BE2C (cell line): ENCODE measurements at regions not wholly inside any gene's neighbourhood (a gene's known extent, or its start where the extent isn't known, plus 50 kb on each side); places are given as distances from the start of the nearest gene placed in this dataset.

ENCODE experiments used
- DNase-seq: peaks from one replicate; pipeline ENCODE4 v3.0.0-alpha.2; 2020
- H3K27me3 ChIP-seq: fragments of 250-450 bp; sonication (Bioruptor Pico); 2 replicates; pipeline ENCODE4 v1.5.1; 2020; ENCODE audit warnings: mild to moderate bottlenecking
- H3K36me3 ChIP-seq: fragments of 250-450 bp; sonication (Bioruptor Pico); 2 replicates; pipeline ENCODE4 v1.5.1; 2020; ENCODE audit warnings: mild to moderate bottlenecking
- H3K4me1 ChIP-seq: fragments of 250-450 bp; sonication (Bioruptor Pico); 2 replicates; pipeline ENCODE4 v1.5.1; 2020
- H3K4me3 ChIP-seq: 2 replicates; pipeline ENCODE4 v1.5.1; 2011; ENCODE audit warnings: low read depth, low read length
- H3K9me3 ChIP-seq: fragments of 250-450 bp; sonication (Bioruptor Pico); 2 replicates; pipeline ENCODE4 v1.5.1; 2020
- TF ChIP-seq, protein P1 (sequence below): IDR thresholded peaks from 2 replicates; pipeline ENCODE4 v1.5.1; 2012; ENCODE audit warnings: mild to moderate bottlenecking, low read depth, low read length

DNA sequence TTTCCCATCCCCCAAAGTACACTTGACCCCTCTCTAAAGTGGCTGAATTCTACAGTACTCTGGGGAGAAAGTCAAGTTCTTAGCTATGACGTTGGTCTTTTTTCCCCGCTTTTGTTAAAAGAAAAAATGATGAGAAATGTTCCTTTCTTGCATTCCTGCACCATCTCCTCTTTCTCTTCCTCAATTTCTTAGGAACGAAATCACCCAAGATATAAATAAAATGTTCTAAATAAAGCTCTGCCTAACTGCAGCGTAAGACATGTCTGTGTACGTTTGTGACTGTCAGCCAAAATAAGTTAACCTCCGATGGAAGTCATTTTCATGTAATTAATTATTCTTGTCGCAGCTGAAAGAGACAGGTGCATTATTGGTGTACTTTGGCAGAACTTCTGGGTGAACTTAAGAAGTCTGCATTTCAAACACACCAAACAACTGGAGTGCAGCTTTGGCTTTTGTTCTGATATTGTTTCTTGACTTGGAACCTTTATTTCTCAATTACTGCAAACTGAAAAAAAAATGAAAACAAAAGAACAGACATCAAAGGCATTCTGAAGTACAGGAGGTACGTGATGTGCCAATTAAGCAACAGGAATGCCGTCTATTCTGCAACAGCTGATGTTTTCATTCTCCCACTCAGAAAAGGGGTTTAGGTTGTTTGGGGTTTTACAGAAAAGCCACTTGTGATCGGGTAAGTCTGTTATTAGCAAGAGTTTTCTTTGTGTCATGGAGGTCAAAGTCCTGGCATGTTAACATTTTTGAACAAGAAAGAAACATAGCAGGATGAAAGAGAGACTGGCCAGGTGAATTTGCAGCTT is 82.4 kb upstream of the SDK1 start:
- H3K9me3 ChIP-seq: no peaks in the 10 kb centered on the region
- DNase-seq: no peak

DNA sequence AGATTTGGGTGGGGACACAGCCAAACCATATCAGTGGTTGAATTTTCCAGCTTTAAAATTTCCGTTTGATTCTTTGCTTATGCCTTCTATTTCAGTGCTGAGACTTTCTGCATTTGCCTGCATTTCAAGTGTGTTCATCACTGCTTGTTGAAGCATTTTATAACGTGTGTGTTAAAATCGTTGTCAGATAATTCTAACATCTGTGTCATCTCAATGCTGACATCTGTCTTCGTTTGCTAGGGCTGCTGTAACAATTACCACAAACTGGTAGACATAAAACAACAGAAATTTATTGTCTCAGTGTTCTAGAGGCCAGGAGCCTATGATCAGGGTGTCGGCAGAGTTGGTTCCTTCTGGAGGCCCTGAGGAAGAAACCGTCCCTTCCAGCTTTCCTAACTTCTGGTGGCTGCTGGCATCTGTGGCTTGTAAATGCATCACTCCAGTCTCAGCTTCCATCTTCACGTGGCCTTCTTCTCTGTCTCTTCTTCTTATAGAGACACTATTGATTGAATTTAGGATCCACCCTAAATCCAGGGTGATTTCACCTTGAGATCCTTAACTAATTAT is 71.1 kb upstream of the SDK1 start:
- Histone ChIP-seq H3K27me3 (no peaks in the 10 kb centered on the region), H3K4me3 (no peak overlapping the region), H3K4me1 (no peaks in the 10 kb centered on the region), H3K36me3 (no peaks in the 10 kb centered on the region), H3K9me3 (no peaks in the 10 kb centered on the region)
- TF ChIP-seq, protein P1, sequence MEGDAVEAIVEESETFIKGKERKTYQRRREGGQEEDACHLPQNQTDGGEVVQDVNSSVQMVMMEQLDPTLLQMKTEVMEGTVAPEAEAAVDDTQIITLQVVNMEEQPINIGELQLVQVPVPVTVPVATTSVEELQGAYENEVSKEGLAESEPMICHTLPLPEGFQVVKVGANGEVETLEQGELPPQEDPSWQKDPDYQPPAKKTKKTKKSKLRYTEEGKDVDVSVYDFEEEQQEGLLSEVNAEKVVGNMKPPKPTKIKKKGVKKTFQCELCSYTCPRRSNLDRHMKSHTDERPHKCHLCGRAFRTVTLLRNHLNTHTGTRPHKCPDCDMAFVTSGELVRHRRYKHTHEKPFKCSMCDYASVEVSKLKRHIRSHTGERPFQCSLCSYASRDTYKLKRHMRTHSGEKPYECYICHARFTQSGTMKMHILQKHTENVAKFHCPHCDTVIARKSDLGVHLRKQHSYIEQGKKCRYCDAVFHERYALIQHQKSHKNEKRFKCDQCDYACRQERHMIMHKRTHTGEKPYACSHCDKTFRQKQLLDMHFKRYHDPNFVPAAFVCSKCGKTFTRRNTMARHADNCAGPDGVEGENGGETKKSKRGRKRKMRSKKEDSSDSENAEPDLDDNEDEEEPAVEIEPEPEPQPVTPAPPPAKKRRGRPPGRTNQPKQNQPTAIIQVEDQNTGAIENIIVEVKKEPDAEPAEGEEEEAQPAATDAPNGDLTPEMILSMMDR: no peak
- DNase-seq: no peak

More for the DNA sequence above, 82.4 kb upstream of the SDK1 start:
- Histone ChIP-seq H3K36me3 (no peaks in the 10 kb centered on the region), H3K27me3 (no peaks in the 10 kb centered on the region), H3K4me1 (no peaks in the 10 kb centered on the region), H3K4me3 (no peak overlapping the region)
- TF ChIP-seq, protein P1: no peak

DNA sequence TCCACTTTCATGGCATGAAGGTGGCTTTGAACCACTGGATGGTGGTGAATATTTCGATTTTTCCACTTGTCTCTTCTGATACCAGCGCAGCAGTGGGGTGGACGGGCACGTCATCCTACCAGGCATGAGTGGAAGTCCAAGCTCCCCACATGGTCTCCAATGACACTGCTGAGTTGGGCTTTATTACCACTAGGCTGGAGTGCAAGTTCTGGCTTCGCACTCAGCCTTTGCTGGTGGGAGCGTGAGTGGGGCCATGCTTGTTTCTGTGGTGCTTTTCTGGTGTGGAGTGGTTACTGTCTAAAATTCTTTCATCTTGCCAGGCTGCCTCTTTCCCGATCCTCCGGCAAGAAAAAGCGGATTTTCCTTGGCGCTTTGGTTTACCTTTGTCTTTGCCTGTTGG is 70.1 kb upstream of the SDK1 start:
- no peaks in the 10 kb centered on the region for H3K4me1 ChIP-seq
- no peak for DNase-seq

DNA sequence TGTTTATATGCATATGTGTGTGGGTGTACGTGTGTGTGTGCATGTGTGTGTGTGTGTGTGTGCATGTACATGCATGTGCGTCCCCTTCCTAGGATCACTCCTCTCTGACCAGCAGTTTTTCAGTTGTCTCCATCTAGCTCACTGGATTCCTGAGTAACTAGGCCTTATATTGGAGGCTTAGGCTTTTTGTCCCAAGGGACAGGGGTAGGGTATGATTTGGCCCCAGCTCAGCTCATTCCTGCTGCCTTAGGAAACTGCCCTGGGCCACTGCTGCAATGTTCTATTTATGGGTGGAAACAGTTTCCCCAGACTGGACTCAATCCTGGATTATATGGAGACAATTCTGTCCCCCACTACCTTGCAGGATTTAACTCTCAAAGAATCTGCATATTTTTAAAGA is 68.8 kb upstream of the SDK1 start:
- H3K4me1 ChIP-seq: no peaks in the 10 kb centered on the region
- TF ChIP-seq, protein P1: no peak
- H3K9me3 ChIP-seq: no peaks in the 10 kb centered on the region
- H3K4me3 ChIP-seq: no peak overlapping the region
- no peaks in the 10 kb centered on the region for H3K27me3 ChIP-seq
- no peak for DNase-seq
- no peaks in the 10 kb centered on the region for H3K36me3 ChIP-seq

More for the DNA sequence above, 70.1 kb upstream of the SDK1 start:
- Histone ChIP-seq H3K36me3 (no peaks in the 10 kb centered on the region), H3K4me3 (no peak overlapping the region), H3K9me3 (no peaks in the 10 kb centered on the region), H3K27me3 (no peaks in the 10 kb centered on the region)
- TF ChIP-seq, protein P1: no peak

DNA sequence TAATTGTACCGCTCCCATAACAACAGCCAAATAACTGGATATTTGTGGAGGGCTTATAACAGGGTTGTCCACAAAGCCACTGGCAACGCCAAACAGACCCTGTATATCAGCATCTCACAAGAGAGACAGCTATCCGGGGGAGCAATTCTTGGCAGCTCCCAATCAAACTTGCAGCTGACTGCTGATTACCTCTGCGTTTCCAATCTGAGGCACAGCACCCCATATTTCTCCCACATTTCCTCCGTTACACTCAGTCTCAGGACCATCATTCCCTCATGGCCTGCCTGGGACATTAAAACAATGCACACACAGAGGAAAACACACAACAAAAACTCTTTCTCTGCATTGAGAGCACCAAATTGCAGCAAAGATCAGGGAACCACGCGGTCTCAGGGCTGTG is 67.8 kb upstream of the SDK1 start:
- H3K4me3 ChIP-seq: no peak overlapping the region
- no peaks in the 10 kb centered on the region for H3K27me3 ChIP-seq
- no peaks in the 10 kb centered on the region for H3K36me3 ChIP-seq
- no peaks in the 10 kb centered on the region for H3K9me3 ChIP-seq
- TF ChIP-seq, protein P1: no peak
- H3K4me1 ChIP-seq: no peaks in the 10 kb centered on the region
- DNase-seq: no peak

DNA sequence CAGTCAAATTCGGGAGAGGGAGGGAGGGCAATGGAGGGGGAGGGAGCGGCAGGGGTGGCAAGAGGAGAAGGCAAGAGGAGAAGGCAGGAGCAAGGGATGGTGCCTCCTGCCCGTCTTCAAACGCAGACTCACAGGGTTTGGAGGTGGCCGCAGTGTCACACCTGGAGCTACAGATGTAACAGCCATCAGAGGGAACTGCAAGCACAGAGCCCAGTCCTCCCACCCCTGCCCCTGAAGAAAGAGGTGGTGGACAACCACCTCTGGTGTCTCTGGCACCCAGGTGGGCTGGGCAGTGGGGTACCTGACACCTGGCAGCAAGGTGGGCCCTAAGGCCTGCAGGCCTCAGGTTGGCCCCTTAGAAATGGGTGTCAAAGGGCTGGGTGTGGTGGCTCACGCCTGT is 67.0 kb upstream of the SDK1 start:
- H3K36me3 ChIP-seq: no peaks in the 10 kb centered on the region
- no peaks in the 10 kb centered on the region for H3K9me3 ChIP-seq
- no peak for DNase-seq
- TF ChIP-seq, protein P1: no peak
- H3K27me3 ChIP-seq: no peaks in the 10 kb centered on the region
- no peaks in the 10 kb centered on the region for H3K4me1 ChIP-seq
- H3K4me3 ChIP-seq: no peak overlapping the region
